GM20000 (cell line): ENCODE measurements at regions not wholly inside any gene's neighbourhood (a gene's known extent, or its start where the extent isn't known, plus 50 kb on each side); places are given as distances from the start of the nearest gene placed in this dataset.

Experiments
- DNase-seq: peaks from one replicate; pipeline ENCODE4 v3.0.0; 2012; ENCODE audit warnings: low spot score
- TF ChIP-seq, protein P1 (sequence below): IDR thresholded peaks from 2 replicates; pipeline ENCODE4 v1.5.1; 2012; ENCODE audit warnings: mild to moderate bottlenecking, control low read depth; ENCODE audit errors: extremely low read depth, missing control alignments

DNA sequence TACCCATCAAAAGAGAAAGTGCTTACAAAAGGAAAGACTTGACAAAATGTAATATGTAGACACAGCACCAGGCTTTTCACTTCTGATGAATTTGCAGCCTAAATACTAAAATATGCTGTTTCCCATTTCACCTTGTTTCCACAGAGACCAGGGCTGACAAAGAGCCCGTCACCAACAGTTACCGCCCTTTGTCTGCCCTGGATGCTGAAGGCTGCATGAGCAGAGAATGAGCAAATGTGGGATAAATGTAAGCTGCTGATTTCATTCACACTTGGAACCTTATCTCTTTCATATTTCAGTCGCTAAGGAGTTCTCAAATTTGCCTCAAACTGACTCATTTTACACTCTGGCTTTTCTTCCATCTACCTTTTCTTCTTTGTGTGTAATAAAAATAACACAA is 213.9 kb downstream of the TMEM167A start:
- DNase-seq, result no peak
- TF ChIP-seq, protein P1, sequence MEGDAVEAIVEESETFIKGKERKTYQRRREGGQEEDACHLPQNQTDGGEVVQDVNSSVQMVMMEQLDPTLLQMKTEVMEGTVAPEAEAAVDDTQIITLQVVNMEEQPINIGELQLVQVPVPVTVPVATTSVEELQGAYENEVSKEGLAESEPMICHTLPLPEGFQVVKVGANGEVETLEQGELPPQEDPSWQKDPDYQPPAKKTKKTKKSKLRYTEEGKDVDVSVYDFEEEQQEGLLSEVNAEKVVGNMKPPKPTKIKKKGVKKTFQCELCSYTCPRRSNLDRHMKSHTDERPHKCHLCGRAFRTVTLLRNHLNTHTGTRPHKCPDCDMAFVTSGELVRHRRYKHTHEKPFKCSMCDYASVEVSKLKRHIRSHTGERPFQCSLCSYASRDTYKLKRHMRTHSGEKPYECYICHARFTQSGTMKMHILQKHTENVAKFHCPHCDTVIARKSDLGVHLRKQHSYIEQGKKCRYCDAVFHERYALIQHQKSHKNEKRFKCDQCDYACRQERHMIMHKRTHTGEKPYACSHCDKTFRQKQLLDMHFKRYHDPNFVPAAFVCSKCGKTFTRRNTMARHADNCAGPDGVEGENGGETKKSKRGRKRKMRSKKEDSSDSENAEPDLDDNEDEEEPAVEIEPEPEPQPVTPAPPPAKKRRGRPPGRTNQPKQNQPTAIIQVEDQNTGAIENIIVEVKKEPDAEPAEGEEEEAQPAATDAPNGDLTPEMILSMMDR, result no peak

DNA sequence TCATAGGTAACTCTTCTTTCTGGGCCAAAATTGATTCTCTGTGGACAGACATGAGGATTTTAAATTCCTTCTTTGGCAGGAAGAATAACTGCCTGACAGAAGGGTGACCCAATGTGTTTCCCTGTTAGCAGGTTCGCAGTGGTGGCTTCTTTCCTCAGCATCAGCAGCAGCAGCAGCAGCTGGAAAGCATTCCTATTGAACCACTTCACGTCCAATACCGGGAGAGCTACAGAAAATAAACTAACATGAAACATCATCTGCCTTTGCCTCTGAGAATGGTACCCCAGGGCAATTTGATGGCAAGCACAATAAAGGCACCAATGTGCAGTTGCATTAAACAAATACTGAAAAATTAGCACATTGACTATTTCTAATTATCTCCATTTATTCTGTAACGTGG is 214.5 kb downstream of the TMEM167A start:
- no peak for DNase-seq
- TF ChIP-seq, protein P1, result no peak

DNA sequence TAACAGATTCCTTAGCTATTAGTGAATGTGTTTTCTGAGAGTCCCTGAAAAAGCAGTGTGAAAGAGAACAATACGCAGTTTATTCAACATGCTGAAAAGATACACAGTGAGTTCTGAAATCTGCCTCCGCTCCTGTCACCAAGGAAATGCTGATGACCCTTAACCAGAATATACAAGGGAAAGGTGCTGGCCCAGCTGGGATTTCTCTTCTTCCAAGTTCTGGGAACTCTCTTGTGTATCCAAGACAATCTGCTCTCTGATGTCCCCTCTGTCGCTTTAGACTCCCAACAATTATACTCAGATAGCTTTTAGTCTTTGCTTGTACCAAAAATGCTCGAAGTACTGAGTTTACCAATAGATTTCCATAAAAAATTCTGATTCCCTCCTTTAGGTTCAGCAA is 214.9 kb downstream of the TMEM167A start:
- TF ChIP-seq, protein P1, result no peak
- no peak for DNase-seq

DNA sequence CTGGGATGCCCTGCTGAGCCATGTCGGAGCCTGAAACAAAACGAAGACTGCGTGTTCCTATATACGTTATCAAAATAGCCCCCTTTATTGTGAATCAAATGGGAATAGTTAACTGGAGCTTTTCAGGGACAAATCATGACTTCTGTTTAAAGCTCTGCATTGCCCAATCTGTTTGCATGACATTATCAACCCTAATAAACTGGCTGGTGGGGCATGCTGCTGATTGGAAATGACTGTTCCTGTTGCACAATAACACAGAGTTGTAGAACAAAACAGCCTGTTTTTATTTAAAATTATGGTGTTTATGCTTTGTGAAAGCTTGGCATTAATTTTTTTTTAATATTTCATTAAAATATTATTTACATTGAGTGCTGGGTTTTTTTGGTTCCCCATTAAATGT is 215.5 kb downstream of the TMEM167A start:
- DNase-seq, result no peak
- TF ChIP-seq, protein P1, result no peak

DNA sequence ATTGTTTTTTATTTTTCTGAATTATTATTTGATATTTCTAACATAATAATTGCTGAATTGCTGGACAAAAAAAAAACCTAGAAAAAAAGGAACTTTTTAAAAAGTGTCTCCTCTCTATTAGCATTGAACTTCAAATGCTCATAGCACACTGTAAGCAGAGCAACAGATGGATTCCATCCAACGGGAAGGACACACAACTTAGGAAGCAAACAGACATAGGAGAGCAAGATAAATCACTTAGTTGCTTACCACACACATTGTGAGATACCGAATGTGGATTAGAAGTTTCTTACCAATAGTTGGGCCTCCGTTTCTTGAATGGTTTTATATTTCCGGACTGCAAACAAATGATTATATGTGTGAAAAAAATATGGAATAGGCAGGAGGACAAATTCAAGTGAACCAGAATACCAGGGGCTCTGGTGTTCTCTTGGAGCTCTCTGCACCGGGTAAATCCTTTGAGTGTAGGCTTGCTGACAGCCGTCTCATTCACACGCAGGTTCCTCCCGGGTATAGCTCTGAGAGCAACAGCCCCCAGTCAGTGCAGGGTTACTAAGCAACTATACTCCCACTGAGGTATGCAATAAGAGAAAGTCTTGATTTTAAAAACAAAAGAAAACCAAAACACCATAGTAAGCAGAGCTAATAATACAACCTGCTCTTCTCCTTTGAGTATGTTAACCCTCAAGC is 217.6 kb downstream of the TMEM167A start:
- no peak for DNase-seq
- TF ChIP-seq, protein P1, result no peak

DNA sequence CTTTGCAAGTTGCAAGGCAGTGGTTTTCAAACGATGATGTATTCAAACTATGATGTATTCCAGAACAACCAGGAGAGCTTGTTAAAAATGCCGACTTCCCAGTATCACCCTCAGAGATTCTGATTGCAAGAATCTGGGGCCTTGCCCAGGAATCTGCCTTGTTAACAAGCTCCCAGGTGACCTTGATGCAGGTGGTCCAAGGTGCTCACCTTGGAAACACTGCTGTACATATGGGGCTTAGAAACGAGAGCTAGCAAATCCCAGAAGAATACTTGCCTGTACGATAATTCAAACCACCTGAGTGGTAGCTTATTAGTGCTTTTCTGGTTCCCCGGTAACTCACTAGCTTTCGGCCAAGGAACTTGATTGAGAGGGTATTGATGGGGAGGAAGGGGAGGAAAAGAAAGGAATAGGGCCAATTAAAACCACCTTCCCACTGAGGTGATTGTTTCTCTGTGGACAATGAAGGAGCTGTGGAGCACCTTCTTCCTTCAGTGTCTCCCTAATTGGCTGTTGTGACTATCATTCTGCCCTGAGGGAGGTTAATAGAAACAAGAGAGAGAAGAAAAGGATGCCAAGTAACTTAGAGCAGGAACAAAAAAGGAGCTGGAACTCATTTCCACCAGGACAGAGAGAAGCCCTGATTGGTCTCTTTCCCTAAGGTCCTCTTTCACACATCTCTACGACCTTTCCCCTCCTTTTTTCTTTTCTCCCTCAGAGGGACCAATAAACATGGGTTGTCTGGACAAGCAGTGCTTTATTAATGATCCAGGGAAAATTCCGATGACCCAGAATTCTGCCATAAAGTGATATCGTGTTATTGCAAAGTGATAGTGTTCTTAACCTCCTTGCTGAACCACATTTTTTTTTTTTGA is 218.8 kb downstream of the TMEM167A start:
- TF ChIP-seq, protein P1, result no peak
- DNase-seq, result no peak

DNA sequence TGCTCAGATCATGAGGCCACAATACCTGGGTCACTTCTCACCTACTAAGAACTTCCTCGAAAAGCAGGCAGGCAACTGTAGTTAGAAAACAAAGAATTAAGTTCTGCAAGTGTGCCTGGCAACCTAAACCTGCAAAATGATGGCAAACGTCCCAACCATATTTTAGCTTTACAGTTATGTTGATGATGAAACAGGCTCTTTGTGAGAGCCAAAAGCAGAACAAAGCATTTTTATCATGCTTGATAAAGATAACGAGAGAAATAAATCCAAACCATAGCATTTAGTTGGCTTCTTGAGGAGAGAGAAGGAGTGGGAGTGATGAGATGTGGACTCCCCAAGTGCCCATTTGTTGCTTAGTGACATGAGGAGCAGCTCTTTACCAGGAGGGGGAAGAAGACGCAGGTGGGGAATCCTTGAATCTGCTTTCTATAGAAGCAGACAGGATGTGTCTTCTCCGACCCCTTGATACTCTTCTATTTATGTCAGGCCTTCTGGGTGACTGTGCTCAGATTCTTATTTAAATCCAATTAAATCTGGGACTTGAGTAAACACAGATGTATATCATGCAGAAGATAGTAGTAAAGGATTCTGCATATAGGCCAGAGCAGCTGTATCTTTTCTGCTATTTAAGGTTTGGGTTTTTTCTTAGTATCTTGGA is 221.2 kb downstream of the TMEM167A start:
- TF ChIP-seq, protein P1, result no peak

More for the DNA sequence above, 221.2 kb downstream of the TMEM167A start:
- no peak for DNase-seq
